ENCODE measurements at regions not wholly inside any gene's neighbourhood (a gene's known extent, or its start where the extent isn't known, plus 50 kb on each side); places are given as distances from the start of the nearest gene placed in this dataset.

GRCh38 chr12:91609283-91609682 lies 426.7 kb upstream of the DCN start:
- no peak for DNase-seq

- DNase-seq, result no peak
Measured at GRCh38 chr12:91608542-91608941, 425.9 kb upstream of the DCN start.

GRCh38 chr12:91606662-91607377 lies 424.2 kb upstream of the DCN start:
- DNase-seq, result no peak

- no peak for DNase-seq
Measured at GRCh38 chr12:91604897-91605296, 422.3 kb upstream of the DCN start.

- DNase-seq, result no peak
Measured at GRCh38 chr12:91603060-91603459, 420.4 kb upstream of the DCN start.

GRCh38 chr12:91601054-91601453 lies 418.4 kb upstream of the DCN start:
- no peak for DNase-seq

- DNase-seq, result no peak
Measured at GRCh38 chr12:91594715-91595114, 412.1 kb upstream of the DCN start.

DNA sequence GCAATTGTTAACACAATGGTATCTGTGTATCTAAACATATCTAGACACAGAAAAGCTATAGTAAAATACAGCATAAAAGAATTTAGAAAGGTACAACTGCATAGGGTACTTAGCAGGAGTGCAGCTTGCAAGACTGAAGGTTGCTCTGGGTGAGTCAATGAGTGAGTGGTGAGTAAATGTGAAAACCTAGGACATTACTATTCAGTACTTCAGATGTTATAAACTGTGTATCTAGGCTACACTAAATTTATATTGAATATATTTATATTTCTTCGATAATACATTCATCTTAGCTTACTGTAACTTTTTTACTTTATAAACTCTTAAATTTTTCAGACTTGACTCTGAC lies 409.0 kb upstream of the DCN start:
- no peak for DNase-seq

- no peak for DNase-seq
Measured at GRCh38 chr12:91590966-91591638, 408.5 kb upstream of the DCN start.

DNA sequence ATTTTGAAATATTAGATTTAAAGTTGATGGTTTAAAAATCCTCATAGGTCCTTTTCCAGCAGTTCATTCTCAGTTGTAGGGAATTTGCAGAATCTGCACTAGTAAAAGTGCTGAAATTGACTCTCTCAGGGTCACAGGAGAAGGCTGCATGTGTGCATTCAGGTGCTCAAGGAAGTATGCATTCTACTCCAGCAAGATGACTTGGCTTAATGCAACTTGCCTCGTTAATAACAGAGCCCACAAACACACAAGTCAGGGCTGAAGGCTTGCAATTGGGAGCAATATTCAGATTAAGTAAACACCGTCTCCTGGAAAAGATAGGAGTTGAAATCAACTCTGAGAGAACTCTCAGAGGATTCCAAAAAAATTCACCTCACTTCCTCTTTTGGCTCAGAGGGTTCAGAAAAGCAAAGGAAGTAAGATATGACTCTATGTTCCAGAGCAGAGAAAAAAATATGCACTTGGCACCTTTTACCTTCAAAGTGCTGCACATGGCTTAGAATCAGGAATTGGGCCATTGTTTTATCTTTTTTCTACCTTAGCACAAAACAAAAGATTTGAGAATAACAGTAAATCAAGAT lies 406.3 kb upstream of the DCN start:
- no peak for DNase-seq

GRCh38 chr12:91586015-91586414 lies 403.4 kb upstream of the DCN start:
- no peak for DNase-seq

DNA sequence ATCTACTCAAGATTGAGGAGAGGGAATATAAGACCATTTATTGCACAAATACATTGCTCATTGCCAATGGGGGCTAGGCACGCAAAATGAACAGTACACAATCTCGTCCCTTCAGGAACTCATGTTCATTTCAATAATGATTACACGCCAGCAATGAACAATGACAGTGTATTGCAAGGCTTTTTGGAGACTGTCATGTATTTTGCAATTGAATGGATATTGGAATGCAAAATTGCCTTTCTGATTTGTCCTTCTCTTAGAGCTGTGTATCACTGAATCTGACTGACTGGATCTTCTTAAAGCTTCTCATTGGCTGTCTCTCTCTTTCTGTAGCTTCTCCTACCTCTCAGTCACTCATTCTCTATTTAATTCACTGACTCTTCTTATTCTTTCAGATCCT lies 400.2 kb upstream of the DCN start:
- no peak for DNase-seq

- DNase-seq, result no peak
Measured at GRCh38 chr12:91579516-91580263, 397.1 kb upstream of the DCN start.

DNA sequence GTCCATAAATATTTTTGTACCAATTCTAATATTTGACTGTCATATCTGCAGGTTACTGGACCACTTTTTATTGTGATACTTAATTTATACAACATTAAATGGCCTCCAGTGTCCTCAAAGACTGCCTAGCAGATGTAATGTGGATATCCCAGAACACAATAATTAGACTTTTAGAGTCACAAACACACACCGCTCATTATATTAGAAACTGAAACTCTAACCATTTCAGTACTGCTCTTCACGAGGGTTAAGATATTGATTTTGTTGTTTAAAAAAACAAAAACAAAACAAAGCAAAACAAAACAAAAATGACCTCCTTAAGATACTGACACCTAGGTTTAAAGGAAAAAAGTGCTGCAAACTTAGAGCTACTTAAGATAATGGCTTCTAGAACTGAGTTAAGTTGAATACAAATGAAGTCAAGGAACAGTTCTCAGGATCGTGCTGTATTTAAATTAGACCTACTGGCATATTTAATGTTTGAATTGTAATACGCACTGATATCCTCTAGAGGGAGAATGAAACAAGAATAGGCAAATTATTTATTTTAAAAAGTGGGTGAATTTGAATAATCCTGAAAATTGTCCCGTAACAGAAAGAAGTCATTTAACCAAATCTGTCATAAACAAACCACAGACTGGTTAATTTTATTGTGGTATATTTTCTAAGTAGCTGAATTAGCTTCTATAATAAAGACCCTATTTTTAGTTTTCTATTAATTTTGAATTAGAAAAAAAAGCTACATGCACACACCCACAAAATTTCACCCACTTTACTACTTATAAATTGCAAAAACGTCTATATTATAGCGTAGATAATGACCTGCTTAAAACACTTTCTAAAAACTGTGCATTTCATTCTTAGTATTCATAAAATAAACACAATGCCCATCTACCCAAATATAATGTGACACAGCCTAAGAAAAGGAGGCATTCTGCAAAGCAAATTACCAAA lies 395.2 kb upstream of the DCN start:
- DNase-seq, result peak in 1 of 2 experiments; percentile 26

- no peak for DNase-seq
Measured at GRCh38 chr12:91576432-91576831, 393.8 kb upstream of the DCN start.

- DNase-seq, result no peak
Measured at GRCh38 chr12:91575630-91576029, 393.0 kb upstream of the DCN start.

- no peak for DNase-seq
Measured at GRCh38 chr12:91574975-91575374, 392.4 kb upstream of the DCN start.

DNA sequence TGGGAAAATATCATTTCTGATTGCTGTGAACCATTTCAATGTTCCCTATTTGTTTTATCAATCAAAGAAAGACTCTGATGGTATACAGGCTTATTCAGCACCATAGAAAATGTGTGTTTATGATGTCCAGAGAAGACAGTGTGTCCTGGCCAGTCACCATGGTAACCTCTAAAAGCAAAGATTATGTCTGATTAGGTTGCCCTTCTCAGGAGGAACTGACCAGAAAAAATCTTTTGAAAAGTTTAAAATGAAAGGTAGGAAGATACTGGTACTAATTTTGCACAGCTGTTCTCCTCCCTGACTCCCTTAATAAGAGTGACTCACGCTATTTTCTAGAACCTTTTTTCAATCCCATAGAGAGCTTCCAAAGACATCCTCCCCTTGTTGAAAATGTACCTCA lies 391.8 kb upstream of the DCN start:
- peak in 1 of 2 experiments; percentile 15 for DNase-seq

- no peak for DNase-seq
Measured at GRCh38 chr12:91572869-91573268, 390.3 kb upstream of the DCN start.

GRCh38 chr12:91567100-91567485 lies 384.5 kb upstream of the DCN start:
- no peak for DNase-seq

GRCh38 chr12:91566328-91567099 lies 383.9 kb upstream of the DCN start:
- DNase-seq, result no peak

GRCh38 chr12:91565846-91566245 lies 383.2 kb upstream of the DCN start:
- no peak for DNase-seq
